Dermis blood vessel endothelial cell (primary cell): ENCODE measurements at regions not wholly inside any gene's neighbourhood (a gene's known extent, or its start where the extent isn't known, plus 50 kb on each side); places are given as distances from the start of the nearest gene placed in this dataset.
A peak's percentile ranks its signal among the peaks of the same experiment; 100 is the strongest.
"Not testable (repeated sequence)": the region's sequence is repeated elsewhere in the genome, so short reads cannot be mapped to it uniquely, and the experiment has no call there.

Experiments
- DNase-seq: peaks from one replicate; pipeline ENCODE4 v3.0.0; 2010

DNA sequence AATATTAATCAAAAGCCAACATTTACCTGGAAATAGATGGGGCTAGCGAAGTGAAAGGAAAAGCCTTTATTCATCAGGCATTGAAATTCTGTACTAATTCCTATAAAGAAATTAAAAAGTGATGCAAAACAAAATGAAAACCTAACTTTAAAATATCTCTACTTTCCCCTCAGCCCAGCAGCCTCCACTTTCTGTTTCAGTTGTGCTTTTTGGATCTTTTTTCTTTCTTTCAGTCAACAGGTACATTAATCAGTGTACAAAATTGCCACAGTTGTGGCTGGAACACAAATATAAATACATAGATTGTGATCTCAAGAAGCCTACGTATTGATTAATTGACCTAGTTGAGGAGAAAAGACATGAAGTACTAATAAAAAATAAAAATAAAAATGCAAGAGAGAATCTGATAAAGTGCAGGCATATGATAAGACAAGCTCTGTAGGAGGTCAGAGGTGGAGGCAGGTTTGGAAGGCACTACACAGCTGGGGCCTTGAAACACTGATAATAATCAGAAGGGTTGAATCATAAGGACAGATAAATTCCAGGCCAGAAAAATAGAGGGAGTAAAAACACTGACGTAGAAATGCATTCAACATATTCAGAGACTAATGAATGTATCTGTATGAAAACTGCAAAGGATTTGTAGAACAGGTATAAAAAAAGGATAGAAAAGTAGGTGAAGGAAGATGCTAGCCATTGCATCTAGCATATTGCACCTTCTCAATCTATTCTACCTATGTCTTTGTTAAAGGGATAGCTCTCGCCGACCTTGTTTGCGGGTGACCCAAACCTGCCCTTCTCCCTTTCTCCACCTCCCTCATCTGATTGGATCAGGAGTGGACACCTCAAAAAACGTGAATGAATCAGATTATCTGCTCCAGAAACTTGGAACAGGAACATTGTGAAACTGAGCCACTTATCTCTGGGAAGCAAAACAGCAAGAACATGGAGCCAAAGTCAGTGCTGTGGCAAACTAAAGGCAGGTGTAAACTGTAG, 607.8 kb upstream of the ADGRL2 start:
- no peak for DNase-seq

DNA sequence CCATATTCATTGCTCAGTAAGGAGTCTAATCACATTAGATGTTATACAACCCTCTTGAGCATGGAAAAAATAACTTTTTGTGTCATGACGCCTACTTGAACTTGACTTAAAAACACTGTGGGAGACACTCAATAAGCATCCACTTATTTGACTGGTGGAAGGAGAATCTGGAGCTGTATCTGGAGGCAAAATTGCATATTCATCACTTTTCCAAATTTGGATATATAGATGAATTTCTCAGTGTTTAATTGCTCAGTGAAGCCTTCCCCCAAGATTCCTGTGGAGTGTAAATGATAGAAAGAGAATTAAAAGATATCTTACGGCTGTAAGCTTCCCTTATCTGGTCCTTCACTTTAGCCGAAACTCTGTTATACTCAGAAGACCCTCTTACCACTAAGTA, 610.7 kb upstream of the ADGRL2 start:
- DNase-seq: no peak

DNA sequence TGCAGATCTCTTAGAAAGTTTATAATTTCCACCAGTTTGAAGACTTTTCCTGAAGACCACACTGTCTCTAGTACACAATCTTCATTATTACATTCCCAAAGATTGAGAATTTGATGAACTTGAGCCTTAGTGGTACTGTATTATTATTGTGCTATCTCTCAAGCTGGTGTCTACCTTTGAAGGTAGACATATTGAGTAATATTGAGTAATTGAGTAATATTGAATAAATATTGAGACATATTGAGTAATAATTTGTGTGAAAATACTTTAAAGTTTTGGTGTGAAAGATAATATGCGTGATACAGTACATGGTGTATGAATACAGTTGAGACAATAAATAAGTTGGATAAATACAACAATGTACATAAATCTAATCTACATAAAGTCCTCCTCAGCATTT, 613.1 kb upstream of the ADGRL2 start:
- DNase-seq: no peak

DNA sequence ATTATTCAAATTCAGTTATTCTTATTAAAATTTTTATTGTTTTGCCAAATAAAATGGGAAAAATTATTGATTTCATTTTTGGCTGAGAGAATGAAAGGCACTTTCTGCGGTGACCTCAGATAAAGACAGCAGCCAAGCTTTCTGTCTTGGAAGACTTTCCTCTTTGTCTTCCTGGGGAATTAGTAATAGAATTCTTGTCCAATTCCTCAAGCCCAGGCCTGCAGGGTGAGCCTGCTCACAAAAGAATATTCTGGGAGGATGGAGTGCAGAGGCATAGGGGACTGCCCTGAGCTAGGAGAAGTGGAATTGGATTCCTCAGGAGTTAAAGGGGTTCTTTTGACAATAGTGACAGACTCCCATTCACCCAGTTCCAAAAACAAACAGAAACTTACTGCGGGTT, 614.5 kb upstream of the ADGRL2 start:
- DNase-seq: no peak

DNA sequence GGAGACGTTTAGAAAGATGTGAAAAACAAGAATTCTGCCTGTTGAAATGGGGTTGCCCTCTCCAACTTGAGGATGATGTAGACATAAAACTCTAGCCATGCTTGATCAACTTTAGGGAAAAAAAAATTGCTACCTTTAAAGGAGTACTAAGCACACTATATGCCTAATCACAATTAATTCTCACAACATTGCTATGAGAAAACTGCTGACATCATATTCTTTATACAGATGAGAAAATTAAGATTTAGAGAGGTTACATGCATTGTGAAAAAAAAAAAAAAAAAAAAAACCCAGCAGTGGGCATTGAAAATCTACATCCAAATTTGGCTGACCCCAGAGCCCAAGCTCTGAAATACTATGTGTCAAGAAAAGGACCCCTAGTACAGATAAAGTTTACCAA, 617.2 kb upstream of the ADGRL2 start:
- no peak for DNase-seq

DNA sequence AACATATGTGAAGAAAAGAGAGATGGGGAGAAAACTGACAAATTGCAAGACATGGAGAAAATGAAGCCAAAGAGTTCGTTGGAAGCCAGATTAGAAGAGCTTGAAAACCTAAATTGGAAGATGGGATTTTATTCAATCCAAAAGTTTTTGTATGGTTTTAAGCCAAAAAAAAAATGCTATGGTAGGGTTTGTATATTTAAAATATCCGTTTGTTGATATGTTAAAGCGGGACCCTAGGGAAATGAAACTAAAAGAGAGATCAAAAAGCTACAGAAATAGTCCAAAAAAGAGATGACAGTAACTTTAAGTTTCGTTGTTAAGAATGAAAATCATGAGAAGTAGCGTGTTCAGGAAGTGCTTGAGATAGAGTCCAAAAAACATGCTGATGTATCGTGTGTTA, 617.7 kb upstream of the ADGRL2 start:
- no peak for DNase-seq

DNA sequence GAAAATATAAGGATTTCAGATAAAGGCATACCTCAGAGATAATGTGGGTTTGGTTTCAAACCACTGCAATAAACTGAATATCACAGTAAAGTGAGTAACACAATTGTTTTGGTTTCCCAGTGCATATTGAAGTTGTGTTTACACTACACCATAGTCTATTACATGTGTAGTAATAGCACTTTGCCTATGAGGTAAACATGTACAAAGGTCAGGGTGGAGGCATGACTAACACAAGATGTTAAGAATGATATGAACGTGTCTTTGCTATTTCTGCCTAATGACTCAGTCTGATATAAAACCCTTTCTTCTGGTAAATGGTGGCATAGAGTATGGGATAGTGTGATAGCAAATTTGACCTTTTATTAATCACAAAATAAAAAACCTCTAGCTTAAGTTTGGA, 621.5 kb upstream of the ADGRL2 start:
- peak; percentile 2 for DNase-seq

DNA sequence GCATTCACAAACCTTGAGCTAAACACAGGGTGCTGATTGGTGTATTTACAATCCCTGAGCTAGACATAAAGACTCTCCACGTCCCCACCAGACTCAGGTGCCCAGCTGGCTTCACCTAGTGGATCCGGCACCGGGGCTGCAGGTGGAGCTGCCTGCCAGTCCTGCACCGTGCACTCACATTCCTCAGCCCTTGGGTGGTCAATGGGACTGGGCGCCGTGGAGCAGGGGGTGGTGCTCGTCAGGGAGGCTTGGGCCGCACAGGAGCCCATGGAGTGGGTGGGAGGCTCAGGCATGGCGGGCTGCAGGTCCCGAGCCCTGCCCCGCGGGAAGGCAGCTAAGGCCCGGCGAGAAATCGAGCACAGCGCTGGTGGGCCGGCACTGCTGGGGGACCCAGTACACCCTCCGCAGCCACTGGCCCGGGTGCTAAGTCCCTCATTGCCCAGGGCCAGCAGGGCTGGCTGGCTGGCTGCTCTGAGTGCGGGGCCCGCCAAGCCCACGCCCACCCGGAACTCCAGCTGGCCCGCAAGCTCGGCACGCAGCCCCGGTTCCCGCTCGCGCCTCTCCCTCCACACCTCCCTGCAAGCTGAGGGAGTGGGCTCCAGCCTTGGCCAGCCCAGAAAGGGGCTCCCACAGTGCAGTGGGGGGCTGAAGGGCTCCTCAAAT, 622.2 kb upstream of the ADGRL2 start:
- DNase-seq: not testable (repeated sequence)

DNA sequence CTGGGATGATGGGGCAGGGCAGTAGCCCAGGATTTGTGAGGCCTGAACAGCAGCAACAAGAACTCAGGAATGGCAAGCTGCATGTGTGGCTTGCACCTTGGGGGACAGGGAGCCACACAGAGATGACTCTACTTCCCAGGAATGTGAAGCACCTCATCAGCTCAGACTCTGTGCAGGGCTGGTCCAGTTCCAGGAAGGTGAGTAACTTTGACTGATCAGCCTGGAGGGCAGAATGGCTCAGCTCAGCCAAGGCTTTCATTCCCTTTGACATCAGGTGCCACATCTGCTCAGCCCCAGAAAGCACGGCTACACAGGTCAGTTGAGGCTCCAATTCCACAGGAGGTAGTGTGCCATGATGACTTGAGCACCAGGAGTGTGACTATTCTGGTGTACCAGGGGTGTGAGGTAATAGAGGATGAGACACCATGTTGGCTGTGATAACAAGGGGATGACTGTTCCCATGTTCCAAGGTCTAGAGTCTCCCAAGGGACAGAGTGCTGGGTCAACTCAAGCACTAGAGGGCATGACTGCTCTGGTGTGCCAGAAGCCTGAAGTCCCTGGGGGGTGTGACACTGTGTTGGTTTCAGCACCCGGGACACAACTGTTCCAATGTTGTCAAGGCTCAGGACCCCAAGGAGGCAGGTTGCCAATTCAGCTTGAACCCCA, 625.8 kb upstream of the ADGRL2 start:
- DNase-seq: no peak

DNA sequence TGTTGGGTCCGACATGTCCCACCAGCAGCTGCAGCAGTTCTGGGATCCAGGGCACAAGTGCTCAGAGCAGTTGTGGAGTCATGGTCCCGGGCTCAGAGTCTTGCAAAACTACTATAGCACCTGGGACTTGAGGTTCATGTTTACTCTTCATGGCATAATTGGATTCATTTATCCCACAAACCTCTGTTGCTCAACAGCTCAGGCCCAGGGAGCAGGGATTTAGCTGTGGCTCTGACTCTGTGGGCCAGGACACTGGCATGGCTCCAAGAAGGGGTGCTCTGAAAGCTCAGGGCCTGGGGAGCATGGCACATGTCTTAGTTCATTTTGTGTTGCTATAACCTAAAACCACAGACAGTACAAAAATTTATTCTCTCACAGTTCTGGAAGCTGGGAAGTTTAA, 626.7 kb upstream of the ADGRL2 start:
- DNase-seq: no peak

DNA sequence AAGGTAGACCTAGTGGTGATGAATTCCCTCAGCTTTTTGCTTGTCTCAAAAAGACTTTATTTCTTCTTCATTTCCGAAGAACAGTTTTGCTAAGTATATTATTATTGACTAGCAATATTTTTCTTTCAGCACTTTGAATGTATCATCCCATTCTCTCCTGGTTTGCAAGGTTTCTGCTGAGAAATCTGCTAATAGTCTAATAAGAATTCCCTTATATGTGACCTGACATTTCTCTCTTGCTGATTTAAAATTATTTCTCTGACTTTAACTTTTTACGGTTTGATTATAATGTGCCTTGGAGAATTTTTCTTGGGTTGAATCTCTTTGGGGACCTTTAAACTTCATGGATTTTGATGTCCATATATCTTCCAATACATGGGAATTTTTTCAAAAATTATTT, 628.3 kb upstream of the ADGRL2 start:
- no peak for DNase-seq

DNA sequence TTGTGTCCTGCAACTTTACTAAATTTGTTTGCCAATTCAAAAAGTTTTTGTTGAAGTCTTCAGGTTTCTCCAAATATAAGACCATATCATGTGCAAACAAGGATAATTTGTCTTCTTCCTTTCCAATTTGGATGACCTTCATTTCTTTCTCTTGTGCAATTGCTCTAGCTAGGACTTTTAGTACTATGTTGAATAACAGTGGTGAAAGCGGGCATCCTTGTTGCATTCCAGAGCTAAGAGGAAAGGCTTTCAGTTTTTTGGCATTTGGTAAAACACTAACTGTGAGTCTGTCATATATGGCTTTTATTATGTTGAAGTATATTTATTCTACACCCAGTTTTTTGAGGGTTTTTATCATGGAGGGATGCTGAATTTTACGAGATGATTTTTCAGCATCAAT, 630.0 kb upstream of the ADGRL2 start:
- DNase-seq: no peak

DNA sequence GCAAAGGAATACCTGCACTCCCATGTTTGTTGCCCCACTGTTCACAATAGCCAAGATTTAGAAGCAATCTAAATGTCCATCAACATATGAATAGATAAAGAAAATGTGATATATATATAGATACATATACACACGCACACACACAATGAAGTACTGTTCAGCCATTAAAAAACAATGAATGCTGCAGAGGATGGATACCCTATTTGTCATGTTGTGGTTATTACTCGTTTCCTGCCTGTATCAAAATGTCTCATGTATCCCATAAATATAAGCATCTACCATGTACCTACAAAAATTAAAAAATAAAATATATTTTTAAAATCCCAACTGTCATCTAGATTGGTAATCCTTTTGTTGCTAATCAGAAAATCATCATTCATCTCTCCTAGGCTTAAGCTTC, 634.8 kb upstream of the ADGRL2 start:
- DNase-seq: no peak

DNA sequence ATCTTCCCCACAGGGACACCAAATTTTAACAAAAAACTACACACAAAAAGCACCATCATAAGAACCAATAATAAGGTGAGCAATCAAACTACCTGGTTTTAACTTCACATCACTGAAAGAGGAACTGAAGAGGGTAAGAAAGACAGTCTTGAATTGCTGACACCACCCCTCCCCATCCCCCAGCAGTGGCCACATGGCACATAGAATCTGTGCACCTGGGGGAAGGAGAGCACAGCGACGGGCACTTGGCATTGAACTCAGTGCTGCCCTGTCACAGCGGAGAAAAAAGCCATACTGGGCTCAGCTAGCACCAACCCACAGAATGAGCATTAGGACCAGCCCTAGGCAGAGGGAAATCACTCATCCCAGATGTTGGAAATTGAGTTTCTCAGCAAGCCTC, 640.0 kb upstream of the ADGRL2 start:
- DNase-seq: no peak

DNA sequence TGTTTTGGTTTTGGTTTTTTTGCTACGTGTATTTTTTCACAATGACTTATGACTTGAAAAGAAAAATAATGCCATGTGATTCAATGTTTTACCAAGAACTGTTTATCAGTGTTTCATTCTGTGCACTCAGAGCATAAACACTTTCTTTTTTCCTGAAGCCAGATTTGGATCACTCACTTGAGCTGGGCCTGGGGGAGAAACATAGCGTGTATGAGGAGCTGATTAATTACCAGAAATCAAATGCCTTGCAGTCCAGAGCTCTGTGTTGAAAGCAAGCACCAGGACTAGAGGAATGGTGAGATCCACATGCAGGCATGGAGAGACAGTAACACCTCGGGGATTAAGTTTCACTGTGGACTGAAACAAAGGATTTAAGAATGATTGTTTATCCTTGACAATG, 642.1 kb upstream of the ADGRL2 start:
- DNase-seq: no peak

DNA sequence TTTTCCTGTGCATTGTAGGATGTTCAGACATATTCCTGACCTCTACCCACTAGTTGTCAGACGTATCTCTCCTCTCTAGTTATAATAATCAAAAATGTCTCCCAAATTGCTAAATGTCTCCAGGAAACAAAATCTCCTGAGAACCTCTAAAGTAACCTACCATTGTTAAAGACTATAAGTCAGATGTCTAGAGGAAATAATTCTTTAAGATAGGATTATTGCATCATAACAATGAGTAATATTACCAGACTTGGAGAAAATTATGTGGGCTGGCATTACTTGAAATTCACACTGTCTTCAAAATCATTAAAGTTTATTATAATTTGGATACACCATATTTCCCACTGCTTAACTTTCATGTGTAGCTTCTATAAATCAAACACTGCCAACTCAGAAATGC, 643.0 kb upstream of the ADGRL2 start:
- DNase-seq: no peak

DNA sequence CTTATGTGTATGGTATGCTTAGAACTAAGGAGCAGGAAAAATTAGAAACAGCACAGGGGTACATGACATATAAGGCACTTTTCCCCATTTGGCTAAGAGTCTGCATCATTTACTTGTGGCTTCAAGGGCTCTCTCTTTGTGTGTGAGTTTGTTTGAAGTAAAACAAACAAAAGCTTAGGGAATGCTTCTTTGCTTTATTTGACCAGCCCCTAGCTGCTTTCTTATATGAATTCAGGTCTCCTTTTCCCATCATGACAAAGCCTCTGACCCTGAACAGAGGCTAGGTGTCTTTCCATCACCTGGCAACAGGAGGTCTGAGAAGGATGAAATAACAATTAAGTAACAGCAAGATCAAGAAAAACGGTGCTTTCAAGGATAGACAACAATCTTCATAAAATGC, 643.8 kb upstream of the ADGRL2 start:
- DNase-seq: no peak

DNA sequence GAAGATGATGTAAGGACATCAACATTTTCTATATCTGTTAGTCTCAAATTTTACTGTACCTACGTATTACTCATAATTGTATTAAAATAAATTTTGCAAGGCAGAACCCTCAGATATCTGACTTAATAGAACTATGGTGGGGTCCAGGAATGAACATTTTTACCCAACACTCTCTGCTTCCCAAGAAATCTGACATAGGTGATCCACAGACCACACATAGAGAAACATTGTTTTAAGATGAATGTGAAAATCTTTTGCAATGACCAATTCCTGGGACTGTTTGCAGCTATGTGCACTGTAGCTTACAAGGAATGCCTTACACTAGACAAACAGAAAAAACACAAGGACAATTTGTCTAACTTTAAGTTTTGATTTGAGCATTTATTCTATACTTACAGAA, 645.6 kb upstream of the ADGRL2 start:
- no peak for DNase-seq

DNA sequence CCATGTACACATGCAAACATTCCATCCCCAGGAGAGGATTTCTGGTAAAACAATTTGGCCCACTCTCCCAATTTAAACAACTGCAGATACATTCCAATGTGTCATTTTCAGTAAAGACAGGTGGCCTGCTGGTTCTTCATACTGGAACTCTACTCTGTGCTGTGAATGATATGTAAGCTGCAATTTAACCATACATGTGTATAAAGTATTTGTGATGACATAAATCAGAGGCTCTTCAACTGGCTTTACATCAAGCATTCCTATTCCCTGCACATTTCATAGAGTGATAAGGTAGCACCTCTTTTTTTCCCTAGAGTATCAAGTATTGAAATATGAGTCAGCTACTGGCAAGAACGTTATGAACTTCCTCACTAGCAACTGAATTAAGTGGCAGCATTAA, 649.5 kb upstream of the ADGRL2 start:
- DNase-seq: no peak

DNA sequence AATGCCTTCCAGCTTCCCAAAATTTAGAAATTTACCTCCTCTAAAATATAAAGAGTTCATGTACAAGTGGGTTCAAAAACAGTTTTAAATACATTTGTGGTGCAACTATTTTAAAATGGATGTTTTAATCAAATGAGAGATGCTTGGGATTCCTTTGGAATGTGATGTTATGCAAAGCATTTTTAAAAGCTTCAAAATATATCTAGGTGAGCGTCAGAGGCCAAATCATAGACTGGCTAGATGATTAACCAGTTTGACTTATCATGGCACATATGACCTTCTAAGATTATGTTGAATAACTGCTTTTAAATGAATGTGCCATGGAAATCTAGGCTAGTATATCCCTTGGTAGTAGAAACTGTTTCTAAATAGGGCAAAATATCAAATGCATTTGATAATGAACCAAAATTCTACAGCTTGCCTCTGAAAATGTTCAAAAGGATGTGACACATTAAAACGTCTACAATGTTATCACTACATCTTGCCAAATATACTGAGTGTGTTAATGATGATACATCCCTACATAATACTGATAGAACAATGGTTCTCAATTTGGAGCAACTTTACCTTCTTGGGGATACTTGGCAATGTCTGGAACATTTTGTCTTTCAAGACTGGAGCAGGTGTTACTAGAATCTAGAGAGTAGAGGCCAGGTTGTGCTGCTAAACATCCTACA, 650.9 kb upstream of the ADGRL2 start:
- DNase-seq: no peak

DNA sequence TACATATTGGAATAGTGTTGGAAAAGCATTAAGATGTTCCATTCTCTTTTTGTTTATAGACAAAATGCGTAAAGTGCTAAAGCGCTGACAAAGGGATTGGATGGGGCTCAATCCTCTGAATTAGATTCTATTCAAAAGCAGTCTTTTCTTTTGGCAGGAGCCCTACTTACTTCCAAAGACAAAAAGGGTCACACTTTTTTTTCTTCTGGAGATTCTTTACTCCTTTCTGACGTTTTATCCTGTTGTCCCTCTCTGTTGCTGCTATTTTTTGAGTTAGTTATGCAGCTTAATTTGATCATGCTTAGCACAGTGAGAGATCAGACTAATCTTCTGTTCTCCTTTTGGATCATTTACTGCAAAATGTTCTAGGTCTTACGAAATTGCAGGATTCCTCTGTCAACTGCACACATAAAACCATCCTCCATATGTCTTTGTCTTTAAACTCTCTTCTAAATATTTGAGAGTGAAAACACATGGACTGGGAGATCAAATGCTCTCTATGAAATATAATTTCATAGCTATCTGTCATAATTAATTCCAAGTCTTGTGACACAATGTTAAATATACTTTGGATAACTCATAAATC, 656.4 kb upstream of the ADGRL2 start:
- DNase-seq: no peak

DNA sequence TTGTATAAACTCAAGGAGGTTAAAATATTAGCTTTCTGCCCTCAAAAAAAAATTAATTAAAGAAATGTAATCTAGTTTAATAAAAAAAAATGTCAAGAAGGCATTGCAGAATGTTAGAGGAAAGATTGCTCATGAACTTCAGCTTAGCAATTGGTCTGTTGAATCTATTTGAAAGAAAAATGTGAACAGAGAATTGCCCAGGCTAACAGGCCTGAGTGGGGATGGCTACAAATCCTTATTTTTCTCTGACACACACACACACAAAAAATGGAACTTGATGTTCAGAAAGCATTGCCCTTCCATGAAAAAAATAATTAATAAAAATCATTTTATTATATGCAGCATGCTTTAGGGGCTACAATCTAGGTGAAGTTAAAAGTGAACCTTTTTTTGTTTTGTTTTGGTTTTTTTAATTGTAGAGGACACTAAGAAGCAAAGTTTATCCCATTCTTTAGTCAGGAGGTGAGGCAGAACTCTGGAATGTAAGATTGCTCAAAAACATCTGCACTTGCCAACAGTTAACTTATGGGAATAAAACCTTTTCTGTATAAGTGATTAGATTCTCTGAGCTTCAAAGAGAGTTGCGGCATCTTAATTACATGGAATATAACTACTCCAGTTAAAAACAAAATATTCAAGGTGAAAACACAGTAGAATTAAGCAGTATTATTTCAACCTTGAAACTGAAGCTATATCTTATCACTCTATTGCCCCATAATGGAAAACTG, 658.5 kb upstream of the ADGRL2 start:
- DNase-seq: no peak
